ENCODE measurements at regions not wholly inside any gene's neighbourhood (a gene's known extent, or its start where the extent isn't known, plus 50 kb on each side); places are given as distances from the start of the nearest gene placed in this dataset.

- Histone ChIP-seq H3K9me3 (ENCODE audit: low read depth) (no peaks in the 10 kb centered on the region), H3K4me3 (no peak overlapping the region), H3K4me1 (ENCODE audit: low read depth) (no peaks in the 10 kb centered on the region), H3K27ac (no peak overlapping the region), H3K36me3 (no peaks in the 10 kb centered on the region), H3K27me3 (no peaks in the 10 kb centered on the region)
- DNase-seq (ENCODE audit: low read depth in 1 of 2, low spot score in 1 of 2) = no peak
- no peak for TF ChIP-seq CTCF (IDR thresholded peaks at IDR 0.05; ENCODE audit: low read depth, low read length)
Observed at GRCh38 chr13:97106323-97106722, 112.0 kb upstream of the OXGR1 start.

GRCh38 chr13:97107815-97108529 is 113.7 kb upstream of the OXGR1 start:
- TF ChIP-seq CTCF (IDR thresholded peaks at IDR 0.05; ENCODE audit: low read depth, low read length) = no peak
- Histone ChIP-seq H3K36me3 (no peaks in the 10 kb centered on the region), H3K27me3 (no peaks in the 10 kb centered on the region), H3K9me3 (ENCODE audit: low read depth) (no peaks in the 10 kb centered on the region), H3K4me1 (ENCODE audit: low read depth) (peaks cover 3% of the 10 kb centered on the region), H3K27ac (no peak overlapping the region), H3K4me3 (no peak overlapping the region)
- peak in 1 of 2 donors; percentile 56 for DNase-seq (ENCODE audit: low read depth in 1 of 2, low spot score in 1 of 2)

- Histone ChIP-seq H3K36me3 (no peaks in the 10 kb centered on the region), H3K27ac (no peak overlapping the region), H3K27me3 (no peaks in the 10 kb centered on the region), H3K4me3 (no peak overlapping the region), H3K4me1 (ENCODE audit: low read depth) (peaks cover 5% of the 10 kb centered on the region), H3K9me3 (ENCODE audit: low read depth) (no peaks in the 10 kb centered on the region)
- DNase-seq (ENCODE audit: low read depth in 1 of 2, low spot score in 1 of 2) = peak in 1 of 2 donors; percentile 82
- TF ChIP-seq CTCF (IDR thresholded peaks at IDR 0.05; ENCODE audit: low read depth, low read length) = no peak
Observed at GRCh38 chr13:97108530-97108900, 113.6 kb upstream of the MBNL2 start.

GRCh38 chr13:97109256-97109655 is 112.9 kb upstream of the MBNL2 start:
- Histone ChIP-seq H3K4me3 (no peak overlapping the region), H3K27me3 (no peaks in the 10 kb centered on the region), H3K9me3 (ENCODE audit: low read depth) (no peaks in the 10 kb centered on the region), H3K4me1 (ENCODE audit: low read depth) (peaks cover 12% of the 10 kb centered on the region), H3K36me3 (no peaks in the 10 kb centered on the region), H3K27ac (no peak overlapping the region)
- no peak for TF ChIP-seq CTCF (IDR thresholded peaks at IDR 0.05; ENCODE audit: low read depth, low read length)
- no peak for DNase-seq (ENCODE audit: low read depth in 1 of 2, low spot score in 1 of 2)

DNA sequence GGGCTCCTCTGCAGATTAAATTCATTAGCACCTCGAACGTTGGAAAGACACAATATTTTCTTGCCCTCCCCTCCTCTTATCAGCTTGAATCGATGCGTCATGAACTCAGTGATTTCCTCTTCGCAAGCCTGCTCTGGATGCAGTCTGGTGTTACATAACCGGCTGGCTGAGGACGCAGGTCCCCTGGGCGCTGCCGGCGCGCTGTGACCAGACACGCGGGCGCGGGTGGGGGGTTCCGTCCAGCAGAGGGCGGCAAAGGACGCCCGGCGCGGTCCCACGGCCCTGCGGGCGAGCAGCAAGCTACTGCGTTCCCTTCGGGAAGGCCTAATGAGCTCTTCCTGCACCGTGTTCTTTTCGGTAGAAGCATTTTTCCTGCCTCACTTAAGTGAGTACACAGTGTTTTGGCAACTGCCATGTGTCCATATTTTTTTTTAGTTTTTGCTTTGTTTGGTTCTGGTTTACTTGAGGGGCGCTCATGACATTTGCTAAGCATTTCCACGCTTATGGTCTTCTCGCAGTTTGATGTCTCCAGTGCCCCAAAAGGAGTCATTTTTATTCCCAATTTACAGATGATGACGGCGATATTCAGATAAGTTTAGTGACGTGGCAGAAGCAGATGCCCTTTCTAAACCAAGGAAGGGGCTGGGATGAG is 112.2 kb upstream of the MBNL2 start:
- peak; percentile 87 to 95 for DNase-seq (ENCODE audit: low read depth in 1 of 2, low spot score in 1 of 2)
- no peaks in the 10 kb centered on the region for H3K36me3 ChIP-seq
- H3K27ac ChIP-seq = no peak overlapping the region
- H3K27me3 ChIP-seq = no peaks in the 10 kb centered on the region
- no peaks in the 10 kb centered on the region for H3K9me3 ChIP-seq (ENCODE audit: low read depth)
- peaks cover 20% of the 10 kb centered on the region for H3K4me1 ChIP-seq (ENCODE audit: low read depth)
- H3K4me3 ChIP-seq = no peak overlapping the region
- TF ChIP-seq CTCF (IDR thresholded peaks at IDR 0.05; ENCODE audit: low read depth, low read length) = peak; percentile 90
